Loucy (cell line): ENCODE measurements at regions not wholly inside any gene's neighbourhood (a gene's known extent, or its start where the extent isn't known, plus 50 kb on each side); places are given as distances from the start of the nearest gene placed in this dataset.

Source experiments
- CTCF ChIP-seq: fragments of 200-600 bp; sonication (generic); conservative IDR thresholded peaks from 2 replicates; pipeline ENCODE4 v1.5.1; 2014; ENCODE audit warnings: mild to moderate bottlenecking, antibody characterized with exemption, low read length
- EZH2phosphoT487 ChIP-seq: fragments of 200-600 bp; IDR thresholded peaks from 2 replicates; pipeline ENCODE4 v1.6.1; 2018; ENCODE audit warnings: antibody characterized with exemption, mild to moderate bottlenecking, moderate library complexity, borderline replicate concordance

GRCh38 chr1:219991511-219991810 is 54.8 kb downstream of the EPRS1 start:
- no peak for TF ChIP-seq EZH2phosphoT487
- TF ChIP-seq CTCF, result no peak
